GM18502 (cell line): ENCODE measurements at regions not wholly inside any gene's neighbourhood (a gene's known extent, or its start where the extent isn't known, plus 50 kb on each side); places are given as distances from the start of the nearest gene placed in this dataset.

Experiments
- ATAC-seq: cut with Tn5 transposase; IDR thresholded peaks from one replicate; pipeline ENCODE4 v1.9.1; 2021; ENCODE audit warnings: mild to moderate bottlenecking; ENCODE audit not compliant: unreplicated experiment, poor library complexity

- no peak for ATAC-seq
These were observed 146.4 kb upstream of the POU2AF2 start for GRCh38 chr11:111099028-111099713.

GRCh38 chr11:111098091-111098490, 147.4 kb upstream of the POU2AF2 start:
- peak; percentile 73 for ATAC-seq

- no peak for ATAC-seq
These were observed 148.3 kb upstream of the POU2AF2 start for GRCh38 chr11:111097191-111097590.

- no peak for ATAC-seq
These were observed 150.2 kb upstream of the POU2AF2 start for GRCh38 chr11:111095327-111095726.

GRCh38 chr11:111093061-111093460, 152.5 kb upstream of the POU2AF2 start:
- ATAC-seq = no peak

GRCh38 chr11:111091321-111091938, 154.1 kb upstream of the POU2AF2 start:
- no peak for ATAC-seq

- no peak for ATAC-seq
These were observed 155.8 kb upstream of the POU2AF2 start for GRCh38 chr11:111089759-111090158.

- ATAC-seq = no peak
These were observed 156.6 kb upstream of the POU2AF2 start for GRCh38 chr11:111088847-111089355.

- no peak for ATAC-seq
These were observed 159.5 kb upstream of the POU2AF2 start for GRCh38 chr11:111086058-111086457.

GRCh38 chr11:111082664-111083063, 162.9 kb upstream of the POU2AF2 start:
- no peak for ATAC-seq

GRCh38 chr11:111081021-111081511, 164.5 kb upstream of the POU2AF2 start:
- ATAC-seq = no peak

- no peak for ATAC-seq
These were observed 167.8 kb upstream of the POU2AF2 start for GRCh38 chr11:111077530-111078322.

GRCh38 chr11:111069066-111069465, 176.5 kb upstream of the POU2AF2 start:
- no peak for ATAC-seq

- no peak for ATAC-seq
These were observed 177.5 kb upstream of the POU2AF2 start for GRCh38 chr11:111067994-111068393.

GRCh38 chr11:111066846-111067245, 178.7 kb upstream of the POU2AF2 start:
- ATAC-seq = no peak

- no peak for ATAC-seq
These were observed 181.6 kb upstream of the POU2AF2 start for GRCh38 chr11:111063726-111064517.

- ATAC-seq = no peak
These were observed 183.1 kb upstream of the POU2AF2 start for GRCh38 chr11:111062420-111062819.

- no peak for ATAC-seq
These were observed 185.8 kb upstream of the POU2AF2 start for GRCh38 chr11:111059726-111060125.

GRCh38 chr11:111049131-111049530, 196.4 kb upstream of the POU2AF2 start:
- ATAC-seq = no peak

- no peak for ATAC-seq
These were observed 198.2 kb upstream of the POU2AF2 start for GRCh38 chr11:111047374-111047773.
